NB4 (cell line): ENCODE measurements at regions not wholly inside any gene's neighbourhood (a gene's known extent, or its start where the extent isn't known, plus 50 kb on each side); places are given as distances from the start of the nearest gene placed in this dataset.

ENCODE experiments used
- DNase-seq: peaks from one replicate; pipeline ENCODE4 v3.0.0; 2010; ENCODE audit warnings: low read depth
- H3K4me3 ChIP-seq: one replicate; pipeline ENCODE4 v1.5.1; 2011; ENCODE audit warnings: mild to moderate bottlenecking, low read depth, low read length, moderate library complexity
- MYC ChIP-seq: IDR thresholded peaks from 2 replicates; pipeline ENCODE4 v1.6.1; 2011; ENCODE audit warnings: low read depth, low read length
- POLR2A ChIP-seq: IDR thresholded peaks from 2 replicates; pipeline ENCODE4 v1.6.1; 2011; ENCODE audit warnings: mild to moderate bottlenecking; ENCODE audit not compliant: insufficient read length; ENCODE audit errors: extremely low read depth
- TF ChIP-seq, protein P1 (sequence below): IDR thresholded peaks from 2 replicates; pipeline ENCODE4 v1.6.1; 2011; ENCODE audit warnings: low read depth, low read length
- TF ChIP-seq, protein P2 (sequence below): IDR thresholded peaks from one replicate; pipeline ENCODE4 v1.5.1; 2012; ENCODE audit warnings: low read depth, low read length

DNA sequence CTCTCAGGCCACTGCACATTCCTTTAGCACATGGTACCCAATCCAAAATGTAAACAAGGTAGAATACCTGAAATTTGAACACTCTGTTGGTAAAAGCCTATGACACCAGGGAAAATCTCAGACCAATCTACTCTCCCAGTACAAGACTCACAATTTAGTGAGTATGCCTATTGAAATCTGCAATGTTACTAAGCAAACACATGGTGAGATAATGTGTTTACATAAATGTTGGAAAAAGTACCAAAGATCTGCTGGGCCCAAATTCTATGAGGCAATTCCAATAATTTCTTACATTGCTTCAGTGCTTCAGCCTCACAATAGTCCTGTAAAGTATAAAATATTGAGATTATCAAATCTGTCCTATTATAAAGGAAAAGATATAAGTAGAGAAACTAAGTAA lies 536.1 kb downstream of the PYDC2 start:
- H3K4me3 ChIP-seq, result no peak overlapping the region
- TF ChIP-seq, protein P1, sequence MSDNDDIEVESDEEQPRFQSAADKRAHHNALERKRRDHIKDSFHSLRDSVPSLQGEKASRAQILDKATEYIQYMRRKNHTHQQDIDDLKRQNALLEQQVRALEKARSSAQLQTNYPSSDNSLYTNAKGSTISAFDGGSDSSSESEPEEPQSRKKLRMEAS, result no peak
- no peak for TF ChIP-seq MYC
- TF ChIP-seq POLR2A, result no peak
- TF ChIP-seq, protein P2, sequence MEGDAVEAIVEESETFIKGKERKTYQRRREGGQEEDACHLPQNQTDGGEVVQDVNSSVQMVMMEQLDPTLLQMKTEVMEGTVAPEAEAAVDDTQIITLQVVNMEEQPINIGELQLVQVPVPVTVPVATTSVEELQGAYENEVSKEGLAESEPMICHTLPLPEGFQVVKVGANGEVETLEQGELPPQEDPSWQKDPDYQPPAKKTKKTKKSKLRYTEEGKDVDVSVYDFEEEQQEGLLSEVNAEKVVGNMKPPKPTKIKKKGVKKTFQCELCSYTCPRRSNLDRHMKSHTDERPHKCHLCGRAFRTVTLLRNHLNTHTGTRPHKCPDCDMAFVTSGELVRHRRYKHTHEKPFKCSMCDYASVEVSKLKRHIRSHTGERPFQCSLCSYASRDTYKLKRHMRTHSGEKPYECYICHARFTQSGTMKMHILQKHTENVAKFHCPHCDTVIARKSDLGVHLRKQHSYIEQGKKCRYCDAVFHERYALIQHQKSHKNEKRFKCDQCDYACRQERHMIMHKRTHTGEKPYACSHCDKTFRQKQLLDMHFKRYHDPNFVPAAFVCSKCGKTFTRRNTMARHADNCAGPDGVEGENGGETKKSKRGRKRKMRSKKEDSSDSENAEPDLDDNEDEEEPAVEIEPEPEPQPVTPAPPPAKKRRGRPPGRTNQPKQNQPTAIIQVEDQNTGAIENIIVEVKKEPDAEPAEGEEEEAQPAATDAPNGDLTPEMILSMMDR, result no peak
- no peak for DNase-seq

DNA sequence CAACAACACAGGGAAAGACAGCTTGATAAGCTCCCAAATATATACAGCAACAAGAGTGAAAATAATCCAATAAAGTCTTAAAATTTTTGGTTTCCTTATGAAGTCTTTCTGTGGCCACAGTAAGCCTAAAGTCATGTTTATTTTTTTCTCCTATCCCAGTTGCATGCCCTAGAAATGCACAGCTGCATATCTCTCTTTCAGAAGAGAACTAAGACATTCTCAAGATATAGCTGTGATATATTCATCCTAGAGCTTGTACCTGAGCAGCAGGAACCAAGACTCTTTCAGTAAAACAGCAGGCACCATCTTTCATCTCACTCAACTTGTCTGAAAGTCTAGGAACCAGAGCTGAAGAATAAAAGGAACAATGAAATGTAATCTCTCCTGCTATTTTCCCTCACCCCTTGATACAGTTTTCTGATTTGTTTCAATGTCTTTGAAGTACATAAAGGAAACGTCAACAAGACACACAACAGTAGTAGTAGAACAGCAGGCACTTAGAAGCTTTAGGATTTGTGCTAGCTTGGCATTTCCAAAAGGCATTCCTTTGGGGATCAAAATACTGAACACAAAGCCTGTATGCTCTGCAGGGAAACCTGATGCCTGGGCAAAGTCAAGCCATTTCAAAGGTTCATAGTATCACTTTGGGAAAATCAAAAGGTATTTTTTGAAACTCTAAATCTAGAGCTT lies 536.8 kb downstream of the PYDC2 start:
- TF ChIP-seq MYC (no peak), POLR2A (no peak)
- TF ChIP-seq, protein P1, result no peak
- TF ChIP-seq, protein P2, result no peak
- DNase-seq, result no peak
- H3K4me3 ChIP-seq, result no peak overlapping the region

DNA sequence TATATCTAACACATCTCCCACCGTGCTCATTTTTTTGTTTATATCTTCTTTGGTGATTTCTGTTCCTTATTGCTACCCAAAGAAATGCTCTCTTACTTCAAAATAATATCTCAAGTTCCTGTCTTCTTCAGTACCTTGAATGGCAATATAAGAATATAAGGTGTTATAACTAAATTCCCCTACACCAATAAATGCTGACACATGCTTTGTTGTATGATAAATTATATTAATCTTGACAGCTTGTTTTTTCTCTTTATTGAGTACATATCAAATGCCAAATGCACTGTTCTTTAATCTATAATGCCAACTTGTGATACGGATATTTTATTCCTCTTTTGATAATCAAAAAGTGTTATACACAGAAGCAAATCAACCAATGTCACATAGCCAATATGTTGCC lies 540.3 kb downstream of the PYDC2 start:
- DNase-seq, result no peak
- no peak for TF ChIP-seq POLR2A
- TF ChIP-seq, protein P2, result no peak
- no peak for TF ChIP-seq MYC
- TF ChIP-seq, protein P1, result no peak
- H3K4me3 ChIP-seq, result no peak overlapping the region

DNA sequence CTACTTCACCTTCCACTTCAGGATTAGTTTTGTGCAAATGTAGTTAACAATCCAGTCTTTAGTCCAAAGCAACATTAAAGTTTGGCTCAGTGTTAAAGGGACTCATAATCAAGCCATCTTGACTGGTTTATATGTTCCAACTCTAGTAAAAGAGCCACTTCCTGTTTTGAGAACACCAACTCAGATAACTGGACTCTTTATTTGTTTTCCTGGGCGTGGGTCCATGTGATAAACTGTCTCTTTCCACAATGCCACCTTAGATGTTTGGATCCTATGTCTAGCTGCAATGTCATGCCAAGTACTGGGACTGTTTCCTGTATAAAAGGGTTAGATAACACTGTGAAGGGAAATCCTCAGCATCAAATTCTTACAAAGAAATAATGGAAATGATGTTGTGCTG lies 545.0 kb downstream of the PYDC2 start:
- DNase-seq, result no peak
- no peak overlapping the region for H3K4me3 ChIP-seq
- TF ChIP-seq MYC (no peak), POLR2A (no peak)
- TF ChIP-seq, protein P2, result no peak
- TF ChIP-seq, protein P1, result no peak

DNA sequence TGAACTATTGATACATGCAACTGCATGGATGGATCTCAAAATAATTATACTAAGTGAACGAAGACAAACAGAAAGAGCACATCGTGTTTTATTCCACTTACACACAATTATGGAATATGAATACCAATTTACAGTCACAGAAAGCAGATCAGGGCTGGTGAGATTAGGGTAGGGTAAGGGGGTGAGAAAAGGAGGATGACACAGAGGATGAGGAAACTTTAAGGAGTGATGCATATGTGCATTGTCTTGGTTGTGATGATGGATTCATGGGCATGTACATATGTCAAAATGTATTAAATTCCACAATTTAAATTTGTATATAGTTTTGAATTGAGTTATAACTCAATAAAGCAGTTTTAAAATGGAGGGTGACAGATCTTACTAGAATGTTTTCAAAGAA lies 548.9 kb downstream of the PYDC2 start:
- TF ChIP-seq POLR2A (no peak), MYC (no peak)
- TF ChIP-seq, protein P1, result no peak
- H3K4me3 ChIP-seq, result no peak overlapping the region
- DNase-seq, result no peak

DNA sequence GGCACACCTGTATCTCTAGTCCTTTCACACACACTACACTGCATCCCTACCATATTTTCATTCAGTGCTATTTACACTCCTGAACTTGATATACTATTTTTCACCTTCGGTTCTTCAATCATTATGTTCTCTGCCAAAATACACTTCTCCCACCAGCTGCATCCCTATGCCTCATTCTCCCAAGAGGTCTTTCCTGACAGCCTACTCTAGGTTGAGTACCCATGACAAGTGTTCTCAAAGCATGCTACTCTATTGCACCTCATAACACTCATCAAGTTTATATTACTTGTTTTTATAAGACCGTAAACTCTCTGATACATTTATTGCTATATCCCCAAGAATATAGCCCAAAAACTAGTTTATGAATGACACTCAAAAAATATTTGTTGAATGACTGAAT lies 549.5 kb downstream of the PYDC2 start:
- H3K4me3 ChIP-seq, result no peak overlapping the region
- TF ChIP-seq POLR2A (no peak), MYC (no peak)
- TF ChIP-seq, protein P1, result no peak
- TF ChIP-seq, protein P2, result no peak
- DNase-seq, result no peak
